ENCODE measurements at regions not wholly inside any gene's neighbourhood (a gene's known extent, or its start where the extent isn't known, plus 50 kb on each side); places are given as distances from the start of the nearest gene placed in this dataset.
A peak's percentile ranks its signal among the peaks of the same experiment; 100 is the strongest.

- DNase-seq (ENCODE audit: low read depth) = no peak
These were observed 290.5 kb upstream of the ZSWIM2 start for GRCh38 chr2:187139469-187139868.

GRCh38 chr2:187138265-187138664 lies 289.3 kb upstream of the ZSWIM2 start:
- DNase-seq (ENCODE audit: low read depth) = peak; percentile 70

DNA sequence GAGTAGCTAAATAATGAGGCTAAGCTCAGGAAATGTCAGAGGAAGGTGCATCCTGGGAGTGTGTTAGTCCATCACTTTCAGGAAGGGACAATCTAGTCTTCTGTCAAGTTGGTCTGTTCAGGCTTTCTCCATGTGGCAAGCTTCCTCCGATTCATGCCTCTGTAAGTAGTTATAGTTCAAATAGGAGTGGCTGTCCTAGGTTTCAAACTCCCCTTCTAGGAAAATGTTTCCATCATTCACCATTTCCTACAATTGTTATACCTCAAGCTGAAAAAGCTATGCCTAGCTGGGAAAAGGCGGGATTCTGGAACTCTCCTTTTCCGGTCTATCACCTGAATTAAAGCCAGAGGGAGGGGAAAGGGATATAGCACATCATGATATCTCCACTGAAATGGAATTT lies 287.7 kb upstream of the ZSWIM2 start:
- DNase-seq (ENCODE audit: low read depth) = no peak

GRCh38 chr2:187134306-187134705 lies 285.3 kb upstream of the ZSWIM2 start:
- DNase-seq (ENCODE audit: low read depth) = no peak

DNA sequence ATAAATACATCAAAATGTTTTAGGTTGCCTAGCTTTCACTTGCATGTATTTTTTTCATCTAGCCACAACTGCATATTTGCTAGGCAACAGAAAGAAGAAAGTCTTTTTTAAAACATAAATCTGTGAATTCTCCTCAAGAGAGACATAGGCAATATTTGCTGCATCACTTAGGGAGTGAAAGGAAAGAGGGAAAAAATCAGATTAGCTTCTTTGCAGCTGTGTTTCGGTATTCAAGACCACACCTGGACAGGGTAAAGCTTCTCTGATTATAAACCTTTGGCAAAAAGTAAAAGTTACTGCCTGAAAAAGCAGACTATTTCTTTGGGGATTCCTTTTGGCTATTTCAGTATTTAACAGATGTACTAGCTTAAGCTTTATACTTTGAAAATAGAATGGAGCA lies 280.9 kb upstream of the ZSWIM2 start:
- no peak for DNase-seq (ENCODE audit: low read depth)

DNA sequence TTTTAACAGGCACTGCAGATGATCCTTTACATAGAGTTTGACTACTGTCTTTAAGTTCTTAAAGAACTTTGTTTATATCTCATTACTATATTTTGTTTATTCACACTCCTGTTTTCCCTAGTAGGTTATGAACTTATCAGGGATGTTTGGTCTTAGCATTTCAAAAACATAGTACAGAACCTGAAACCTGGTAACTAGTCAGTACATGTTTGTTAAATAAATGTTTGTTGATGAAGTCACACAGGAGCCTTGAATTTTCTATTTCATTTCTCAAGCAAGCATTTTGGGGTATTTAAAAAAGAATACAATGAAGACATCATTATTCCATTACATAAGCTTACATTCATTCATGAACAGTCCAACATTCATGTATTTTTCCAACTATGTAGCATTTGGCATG lies 280.3 kb upstream of the ZSWIM2 start:
- no peak for DNase-seq (ENCODE audit: low read depth)

DNA sequence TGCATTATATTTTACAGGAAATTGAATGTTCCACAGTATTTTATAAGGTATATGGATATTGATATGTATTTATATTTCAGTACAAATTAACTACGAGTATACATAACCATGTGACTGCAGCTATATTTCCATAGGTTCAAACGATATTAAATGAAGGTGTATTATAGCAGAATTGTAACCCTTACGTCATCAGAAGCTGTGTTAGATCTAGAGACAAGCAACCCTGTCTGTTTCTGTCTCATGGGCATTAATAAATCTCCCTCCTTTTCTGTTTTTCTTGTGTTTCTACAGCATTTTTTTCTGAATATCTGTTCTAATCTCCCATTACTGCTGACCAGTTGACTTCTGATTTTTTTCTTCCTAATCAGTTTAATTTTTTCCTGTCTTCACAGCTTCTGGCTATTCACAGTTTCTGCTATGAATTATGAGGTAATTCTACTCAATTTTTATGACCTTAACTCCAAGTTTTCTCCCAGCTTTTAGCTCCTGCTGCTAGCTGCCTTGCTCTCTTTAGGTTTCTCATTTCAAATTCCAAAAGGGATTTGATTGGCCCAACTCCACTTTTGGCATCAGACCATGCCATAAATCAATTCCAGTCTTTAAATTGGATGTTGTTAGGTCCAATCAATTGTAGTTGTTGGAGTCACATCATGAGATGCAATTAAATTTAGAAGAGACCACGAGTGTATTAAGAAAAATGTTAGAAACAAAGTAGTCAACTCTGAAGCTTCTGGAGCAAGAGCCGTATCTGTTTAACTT lies 277.5 kb upstream of the ZSWIM2 start:
- no peak for DNase-seq (ENCODE audit: low read depth)

DNA sequence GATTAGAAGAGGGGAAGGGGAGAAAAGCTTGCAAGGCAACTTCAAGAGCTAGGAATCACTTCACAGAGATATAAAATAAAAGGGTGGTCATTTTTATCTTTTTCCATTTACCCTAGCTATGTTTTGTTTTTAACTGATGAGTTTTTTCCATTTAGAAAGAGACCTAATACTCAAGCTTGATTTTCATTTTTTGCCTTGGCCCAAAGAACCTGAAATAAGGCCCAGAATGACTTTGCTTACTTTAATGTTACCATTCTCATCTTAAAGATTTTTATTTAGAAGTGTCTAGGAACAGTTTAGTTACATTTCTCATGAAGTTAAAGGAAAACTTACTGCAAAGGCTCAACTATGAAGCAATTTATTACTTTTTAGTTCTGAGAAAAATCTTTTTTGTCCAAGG lies 276.3 kb upstream of the ZSWIM2 start:
- no peak for DNase-seq (ENCODE audit: low read depth)

DNA sequence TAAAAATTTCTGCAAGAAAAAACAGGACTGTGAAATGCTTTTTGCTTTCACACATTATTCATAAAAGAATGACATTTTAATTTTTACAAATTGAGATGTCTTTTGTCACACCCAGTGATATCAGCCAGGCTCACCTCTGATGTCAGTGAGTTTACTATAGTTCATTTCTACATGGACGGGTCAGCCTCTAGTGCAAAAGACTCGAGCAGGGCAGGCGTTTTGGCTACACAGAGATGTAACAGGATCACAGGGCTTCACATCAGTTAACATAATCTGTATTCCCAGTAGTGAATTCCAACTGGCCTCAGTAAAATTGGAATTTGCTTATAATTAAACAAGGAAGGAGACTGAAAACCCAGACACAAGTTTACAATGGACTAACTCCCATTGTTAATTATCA lies 275.6 kb upstream of the ZSWIM2 start:
- DNase-seq (ENCODE audit: low read depth) = no peak

- DNase-seq (ENCODE audit: low read depth) = no peak
These were observed 269.5 kb upstream of the ZSWIM2 start for GRCh38 chr2:187118331-187119099.

DNA sequence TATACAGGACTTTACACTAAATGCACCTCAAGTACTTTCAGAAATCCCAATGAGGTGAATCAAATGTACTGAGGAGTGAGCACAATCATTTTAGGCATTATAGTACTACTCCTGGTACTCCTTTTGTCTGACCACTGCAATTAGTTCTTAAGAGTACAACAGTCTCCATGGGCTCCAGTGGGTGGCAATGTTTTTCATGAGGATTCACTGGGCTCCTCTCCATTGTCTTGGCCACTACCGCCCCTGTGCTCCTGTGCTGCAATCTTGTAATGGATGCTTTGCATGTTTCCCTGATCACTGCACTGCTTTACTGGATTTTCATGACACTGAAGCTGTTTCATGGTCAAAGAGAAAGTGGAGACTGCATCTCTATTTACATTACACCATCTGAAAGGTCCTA lies 268.5 kb upstream of the ZSWIM2 start:
- DNase-seq (ENCODE audit: low read depth) = peak; percentile 29

- no peak for DNase-seq (ENCODE audit: low read depth)
These were observed 266.7 kb upstream of the ZSWIM2 start for GRCh38 chr2:187115627-187116026.

GRCh38 chr2:187107001-187107400 lies 258.0 kb upstream of the ZSWIM2 start:
- no peak for DNase-seq (ENCODE audit: low read depth)

- no peak for DNase-seq (ENCODE audit: low read depth)
These were observed 256.2 kb upstream of the ZSWIM2 start for GRCh38 chr2:187105218-187105617.

DNA sequence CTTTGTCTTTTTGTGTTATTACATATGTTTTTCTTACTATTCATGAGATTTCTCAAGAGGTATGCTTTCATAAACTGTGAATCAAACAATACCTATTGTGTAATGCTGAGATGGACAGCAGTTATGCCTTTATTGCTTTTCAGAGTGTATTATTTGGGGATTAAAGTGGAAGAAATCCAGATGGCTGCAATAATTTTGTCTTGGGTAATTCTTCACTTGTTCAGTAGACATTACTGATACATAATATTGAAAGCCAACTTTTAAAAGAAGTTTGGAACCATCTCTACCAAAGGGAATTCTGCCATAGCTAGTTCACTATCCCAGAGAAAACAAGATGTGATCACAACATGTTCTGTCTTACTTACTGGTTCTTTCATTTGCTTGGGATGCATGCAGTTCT lies 253.4 kb upstream of the ZSWIM2 start:
- no peak for DNase-seq (ENCODE audit: low read depth)

DNA sequence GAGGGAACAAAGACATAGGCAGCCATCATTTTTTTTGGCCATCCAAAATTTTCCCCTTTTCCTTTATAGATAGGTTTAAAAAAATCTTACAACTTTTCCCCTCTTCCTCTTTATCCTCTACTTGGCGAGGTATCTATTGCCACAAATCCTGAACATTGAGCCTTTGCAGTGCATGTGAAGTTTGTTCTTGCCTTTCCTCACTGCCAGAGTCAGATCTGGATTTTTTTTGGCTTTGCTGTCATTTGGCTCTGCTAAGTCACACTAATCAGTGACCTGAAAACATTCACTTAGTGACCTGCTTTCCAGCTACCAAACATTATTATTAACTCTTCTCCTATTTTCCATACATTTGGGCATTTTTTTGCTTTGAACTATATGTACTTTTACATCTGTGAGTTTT lies 249.2 kb upstream of the ZSWIM2 start:
- no peak for DNase-seq (ENCODE audit: low read depth)

DNA sequence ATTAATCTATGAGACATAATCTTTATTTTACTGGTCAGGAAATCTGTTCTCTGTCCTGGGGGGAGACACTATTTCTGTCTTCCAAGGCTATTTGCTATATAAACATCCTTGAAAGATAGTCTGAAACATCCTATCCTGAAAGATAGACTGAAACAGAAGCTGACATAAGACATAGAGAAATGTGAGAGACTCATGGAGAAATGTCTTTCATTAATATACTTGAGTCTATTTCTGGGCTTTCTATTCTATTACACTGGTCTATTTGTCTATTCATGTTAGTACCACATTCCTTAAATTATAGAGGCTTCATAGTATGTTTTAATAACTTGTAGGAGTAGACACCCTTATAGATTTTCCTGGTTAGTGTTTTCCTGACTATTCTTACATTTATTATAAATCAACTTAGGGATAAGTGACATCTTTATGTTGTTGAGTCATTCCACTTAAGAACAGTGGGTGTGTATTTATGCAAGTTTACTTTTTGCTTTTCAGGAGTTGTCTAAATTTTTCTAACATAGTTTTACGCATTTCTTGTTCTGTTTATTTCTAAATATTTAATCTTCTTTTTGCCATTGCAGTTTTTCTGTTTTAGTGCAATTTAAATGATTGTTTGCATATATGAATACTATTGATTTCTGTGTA lies 244.9 kb upstream of the ZSWIM2 start:
- DNase-seq (ENCODE audit: low read depth) = no peak

- DNase-seq (ENCODE audit: low read depth) = no peak
These were observed 242.7 kb upstream of the ZSWIM2 start for GRCh38 chr2:187091664-187092063.

- DNase-seq (ENCODE audit: low read depth) = no peak
These were observed 235.6 kb upstream of the ZSWIM2 start for GRCh38 chr2:187084524-187084923.

DNA sequence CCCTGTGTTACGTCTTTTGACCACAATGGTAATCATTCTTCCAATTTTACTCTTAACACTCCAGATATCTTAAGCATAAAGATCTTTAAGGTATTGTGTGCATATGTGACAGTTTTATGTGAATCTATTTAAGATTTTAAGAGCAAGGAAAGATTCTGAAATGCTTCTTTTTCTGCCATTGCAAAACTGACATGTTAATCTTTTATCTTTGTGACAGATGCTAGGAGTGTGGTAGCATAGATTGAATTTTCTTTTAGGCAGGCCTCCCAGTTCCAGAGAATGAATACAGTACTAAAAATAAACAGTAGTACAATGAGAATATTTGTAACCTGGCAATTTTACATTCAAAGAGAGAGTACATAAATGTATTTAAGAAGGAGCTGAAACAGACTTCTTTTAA lies 232.5 kb upstream of the ZSWIM2 start:
- DNase-seq (ENCODE audit: low read depth) = peak; percentile 26

DNA sequence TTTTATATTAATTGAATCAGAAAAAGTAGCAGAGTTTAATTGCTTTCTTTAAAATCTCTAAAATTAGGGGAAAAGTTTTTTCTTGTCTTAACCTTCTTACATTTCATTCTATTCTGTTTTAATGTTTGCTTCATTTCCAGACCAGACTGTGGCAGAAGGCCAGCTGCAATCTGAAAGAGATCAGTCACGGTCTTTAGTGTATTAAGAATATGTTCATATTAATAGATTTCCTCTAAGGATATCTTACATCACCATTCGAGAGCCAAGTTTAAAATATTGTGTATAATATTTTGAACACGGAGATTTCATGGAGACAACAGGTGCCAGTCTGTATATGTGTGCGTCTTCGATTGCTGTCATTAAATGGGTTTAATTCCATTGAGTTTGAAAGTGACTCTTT lies 230.9 kb upstream of the ZSWIM2 start:
- DNase-seq (ENCODE audit: low read depth) = peak; percentile 13

DNA sequence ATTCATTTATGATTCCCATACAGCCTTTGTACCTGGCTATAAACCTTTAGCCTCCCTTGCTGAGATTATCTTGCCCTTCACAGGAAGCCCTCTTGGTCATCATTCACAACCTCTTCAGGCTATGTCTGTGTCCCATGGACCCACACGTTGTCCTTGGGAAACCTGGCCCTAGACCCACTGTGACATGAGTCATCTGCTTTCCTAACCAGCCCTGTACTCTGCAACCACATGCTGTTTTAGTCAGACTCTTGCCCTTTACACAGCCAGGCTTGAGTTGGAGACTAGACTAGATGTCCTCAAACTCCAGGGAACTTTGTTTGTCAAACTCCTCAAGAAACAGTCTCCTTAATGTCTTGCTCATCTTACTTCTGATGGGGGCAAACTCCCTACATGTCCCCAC lies 229.3 kb upstream of the ZSWIM2 start:
- peak; percentile 49 for DNase-seq (ENCODE audit: low read depth)

Measured in myocyte (in vitro differentiated cells).